ENCODE measurements at regions not wholly inside any gene's neighbourhood (a gene's known extent, or its start where the extent isn't known, plus 50 kb on each side); places are given as distances from the start of the nearest gene placed in this dataset.

DNA sequence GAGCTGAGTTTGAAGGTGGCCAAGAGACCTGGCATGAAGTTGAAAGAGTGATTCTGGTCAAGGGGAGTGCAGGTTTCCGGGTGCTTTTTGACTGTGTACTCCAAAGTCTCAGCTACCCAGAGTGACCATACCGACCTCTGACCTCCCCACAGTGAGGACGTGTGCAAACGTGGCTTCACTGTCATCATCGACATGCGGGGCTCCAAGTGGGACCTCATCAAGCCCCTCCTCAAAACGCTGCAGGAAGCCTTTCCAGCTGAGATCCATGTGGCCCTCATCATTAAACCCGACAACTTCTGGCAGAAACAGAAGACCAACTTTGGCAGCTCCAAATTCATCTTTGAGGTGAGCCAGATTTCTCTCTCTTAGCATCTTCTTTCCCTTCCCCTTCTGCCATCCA lies 272.4 kb upstream of the ROPN1 start:
- FAIRE-seq = no peak
- Histone ChIP-seq H3K27ac (ENCODE audit: low read depth, low read length) (no peak overlapping the region), H4K5ac (ENCODE audit: insufficient read length, low read depth, low read length) (no peak overlapping the region), H2AFZ (ENCODE audit: low read length) (no peak overlapping the region), H3K9ac (replicated peaks in 1 of 4; ENCODE audit: extremely low read depth in 1 of 4, low read depth in 3 of 4, low read length in 3 of 4) (no peak overlapping the region), H3K4me3 (ENCODE audit: extremely low read depth in 1 of 4, insufficient read depth in 2 of 4, low read depth in 3 of 4, low read length in 4 of 4) (no peak overlapping the region), H2BK12ac (ENCODE audit: low read depth, low read length) (no peak overlapping the region; the same call in 1 of the 2 replicates), H3K4ac (replicated peaks; ENCODE audit: insufficient read length, low read depth, low read length) (no peak overlapping the region), H3K9me3 (ENCODE audit: insufficient read depth in 2 of 2, low read depth in 1 of 2, low read length in 1 of 2) (no peaks in the 10 kb centered on the region), H3K79me2 (ENCODE audit: control insufficient read depth in 1 of 2, insufficient read depth in 2 of 2, low read length in 2 of 2) (no peaks in the 10 kb centered on the region), H2BK5ac (ENCODE audit: low read depth, low read length) (no peak overlapping the region), H3K23me2 (ENCODE audit: low read depth, low read length) (no peaks in the 10 kb centered on the region), H3K36me3 (ENCODE audit: control insufficient read depth in 2 of 4, insufficient read depth in 4 of 4, low read length in 3 of 4) (no peaks in the 10 kb centered on the region), H4K8ac (ENCODE audit: extremely low read depth, insufficient read depth, low read length) (no peak overlapping the region), H2BK20ac (ENCODE audit: low read length) (no peak overlapping the region), H3K4me2 (ENCODE audit: insufficient read depth in 1 of 2, low read depth in 2 of 2, low read length in 2 of 2) (no peak overlapping the region), H4K91ac (replicated peaks; ENCODE audit: insufficient read length, low read length) (no peak overlapping the region), H3K4me1 (replicated peaks in 1 of 4; ENCODE audit: control insufficient read depth in 3 of 4, insufficient read depth in 4 of 4, low read length in 3 of 4) (no peaks in the 10 kb centered on the region; a peak in 1 of 7 replicates), H3K14ac (ENCODE audit: insufficient read length) (no peak overlapping the region), H2AK5ac (ENCODE audit: low read depth, low read length) (no peak overlapping the region), H2BK15ac (ENCODE audit: low read length) (no peak overlapping the region), H3K56ac (replicated peaks; ENCODE audit: insufficient read length, low read depth, low read length) (no peak overlapping the region), H3K79me1 (ENCODE audit: low read depth, low read length) (no peaks in the 10 kb centered on the region), H2BK120ac (replicated peaks; ENCODE audit: low read depth, low read length) (no peak overlapping the region), H3K27me3 (replicated peaks in 1 of 4; ENCODE audit: control insufficient read depth in 3 of 4, extremely low read depth in 1 of 4, insufficient read depth in 3 of 4, low read length in 3 of 4) (no peaks in the 10 kb centered on the region), H3K23ac (ENCODE audit: insufficient read length) (no peak overlapping the region), H3K18ac (ENCODE audit: extremely low read depth, low read length) (no peak overlapping the region), H4K20me1 (replicated peaks in 1 of 2; ENCODE audit: control insufficient read depth in 1 of 2, insufficient read depth in 2 of 2, low read length in 2 of 2) (no peaks in the 10 kb centered on the region)
- CTCF ChIA-PET (ENCODE audit: partially characterized antibody) = interaction anchor here (1.0 to 1.1 kb wide), 3 partner anchors 10 to 17 kb away, joined by 3 read pairs; no protein-coding TSS in a partner anchor
- TF ChIP-seq EZH2 (IDR thresholded peaks at IDR 0.05; ENCODE audit: low read depth, low read length, severe bottlenecking) (no peak), YY1 (IDR thresholded peaks at IDR 0.05; ENCODE audit: low read depth, low read length) (no peak), JUN (IDR thresholded peaks at IDR 0.05; ENCODE audit: low read depth, low read length) (no peak), HDAC2 (IDR thresholded peaks at IDR 0.05; ENCODE audit: borderline replicate concordance in 1 of 2, low read depth in 2 of 2, low read length in 2 of 2) (no peak), ASH2L (IDR thresholded peaks at IDR 0.05; ENCODE audit: low read length) (no peak), EGR1 (IDR thresholded peaks at IDR 0.05; ENCODE audit: borderline replicate concordance, low read depth, low read length) (no peak), SRF (IDR thresholded peaks at IDR 0.05; ENCODE audit: low read depth, low read length) (no peak), NANOG (IDR thresholded peaks at IDR 0.05; ENCODE audit: insufficient read depth, low read depth, low read length, poor library complexity, severe bottlenecking) (no peak), GABPA (IDR thresholded peaks at IDR 0.05; ENCODE audit: borderline replicate concordance, insufficient read depth, low read length) (no peak), SP4 (IDR thresholded peaks at IDR 0.05; ENCODE audit: low read length) (no peak), HDAC6 (IDR thresholded peaks at IDR 0.05; ENCODE audit: low read depth, low read length) (no peak), PHF8 (conservative IDR thresholded peaks at IDR 0.05; ENCODE audit: low read depth, low read length) (no peak), CHD2 (IDR thresholded peaks at IDR 0.05; ENCODE audit: low read length) (no peak)
- TF ChIP-seq, protein P1, sequence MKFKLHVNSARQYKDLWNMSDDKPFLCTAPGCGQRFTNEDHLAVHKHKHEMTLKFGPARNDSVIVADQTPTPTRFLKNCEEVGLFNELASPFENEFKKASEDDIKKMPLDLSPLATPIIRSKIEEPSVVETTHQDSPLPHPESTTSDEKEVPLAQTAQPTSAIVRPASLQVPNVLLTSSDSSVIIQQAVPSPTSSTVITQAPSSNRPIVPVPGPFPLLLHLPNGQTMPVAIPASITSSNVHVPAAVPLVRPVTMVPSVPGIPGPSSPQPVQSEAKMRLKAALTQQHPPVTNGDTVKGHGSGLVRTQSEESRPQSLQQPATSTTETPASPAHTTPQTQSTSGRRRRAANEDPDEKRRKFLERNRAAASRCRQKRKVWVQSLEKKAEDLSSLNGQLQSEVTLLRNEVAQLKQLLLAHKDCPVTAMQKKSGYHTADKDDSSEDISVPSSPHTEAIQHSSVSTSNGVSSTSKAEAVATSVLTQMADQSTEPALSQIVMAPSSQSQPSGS (IDR thresholded peaks at IDR 0.05; ENCODE audit: low read length) = no peak
- no peak for DNase-seq (ENCODE audit: low read depth in 1 of 2, low spot score in 2 of 2)
- 89% methylated on average over 8 of the region's 8 CpGs; no CpG with 5 or more reads in 1 of the 2 experiments for WGBS, 2 experiments (ENCODE audit: extremely low coverage in 1 of 2, insufficient coverage in 1 of 2, insufficient read length in 1 of 2, insufficient replicate concordance in 2 of 2, low coverage in 1 of 2, low lambda C conversion rate in 2 of 2, missing lambda C conversion rate in 1 of 2)
- POLR2A ChIA-PET (ENCODE audit: partially characterized antibody) = no interaction called here
